ENCODE measurements at regions not wholly inside any gene's neighbourhood (a gene's known extent, or its start where the extent isn't known, plus 50 kb on each side); places are given as distances from the start of the nearest gene placed in this dataset.

DNA sequence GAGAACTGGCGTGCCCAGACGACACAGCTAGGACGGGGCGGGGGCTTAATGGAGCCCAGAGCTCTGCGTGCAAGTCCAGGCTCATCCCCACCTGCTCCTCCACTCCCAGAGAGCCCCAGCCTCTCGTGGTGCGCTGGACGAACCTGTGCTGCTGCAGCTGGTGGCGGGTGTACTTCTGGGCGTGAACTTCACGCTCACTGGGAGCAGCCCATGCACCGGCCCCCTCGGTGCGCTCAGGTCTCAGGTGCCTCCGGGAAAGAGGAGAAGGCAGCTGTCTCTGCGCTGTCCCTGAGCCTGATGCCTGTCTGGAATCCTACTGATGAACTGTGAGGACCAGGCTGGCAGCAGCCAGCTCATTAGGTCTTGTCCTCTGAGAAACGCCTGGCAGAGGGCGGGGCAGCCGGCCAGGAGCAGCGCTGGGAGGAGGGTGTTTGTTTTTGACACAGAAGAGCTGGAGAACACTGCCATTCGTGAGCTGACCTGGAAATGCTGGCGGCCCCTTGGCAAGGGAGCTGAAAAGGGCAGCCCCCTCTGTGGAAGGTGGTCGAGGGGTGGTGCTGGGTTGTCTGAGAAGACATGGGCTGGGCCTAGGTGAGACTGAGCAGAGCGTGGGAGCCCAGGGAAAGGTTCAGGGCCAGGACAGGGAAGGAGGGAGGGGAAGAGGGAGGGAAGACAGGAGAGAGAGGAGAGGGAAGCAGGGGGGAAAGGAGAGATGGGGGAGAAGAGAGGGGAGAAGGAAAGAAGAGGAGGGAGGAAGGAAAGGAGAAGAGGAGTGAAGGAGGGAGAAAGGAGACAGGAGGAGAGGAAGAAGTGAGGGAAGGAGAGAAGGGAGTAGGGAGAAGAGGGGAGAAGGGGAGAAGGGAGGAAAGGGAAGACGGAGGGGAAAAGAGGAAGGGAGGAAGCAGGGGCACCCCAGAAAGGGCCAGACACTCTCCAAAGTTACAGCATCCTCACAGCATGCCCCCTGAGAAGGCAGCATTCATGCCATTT, 53.5 kb upstream of the TNS3 start:
- TF ChIP-seq, protein P1, sequence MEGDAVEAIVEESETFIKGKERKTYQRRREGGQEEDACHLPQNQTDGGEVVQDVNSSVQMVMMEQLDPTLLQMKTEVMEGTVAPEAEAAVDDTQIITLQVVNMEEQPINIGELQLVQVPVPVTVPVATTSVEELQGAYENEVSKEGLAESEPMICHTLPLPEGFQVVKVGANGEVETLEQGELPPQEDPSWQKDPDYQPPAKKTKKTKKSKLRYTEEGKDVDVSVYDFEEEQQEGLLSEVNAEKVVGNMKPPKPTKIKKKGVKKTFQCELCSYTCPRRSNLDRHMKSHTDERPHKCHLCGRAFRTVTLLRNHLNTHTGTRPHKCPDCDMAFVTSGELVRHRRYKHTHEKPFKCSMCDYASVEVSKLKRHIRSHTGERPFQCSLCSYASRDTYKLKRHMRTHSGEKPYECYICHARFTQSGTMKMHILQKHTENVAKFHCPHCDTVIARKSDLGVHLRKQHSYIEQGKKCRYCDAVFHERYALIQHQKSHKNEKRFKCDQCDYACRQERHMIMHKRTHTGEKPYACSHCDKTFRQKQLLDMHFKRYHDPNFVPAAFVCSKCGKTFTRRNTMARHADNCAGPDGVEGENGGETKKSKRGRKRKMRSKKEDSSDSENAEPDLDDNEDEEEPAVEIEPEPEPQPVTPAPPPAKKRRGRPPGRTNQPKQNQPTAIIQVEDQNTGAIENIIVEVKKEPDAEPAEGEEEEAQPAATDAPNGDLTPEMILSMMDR (IDR thresholded peaks at IDR 0.05; ENCODE audit: insufficient read depth, low read length) = no peak
- no peak for TF ChIP-seq POLR2AphosphoS5 (IDR thresholded peaks at IDR 0.05; ENCODE audit: low read depth)
- TF ChIP-seq, protein P2, sequence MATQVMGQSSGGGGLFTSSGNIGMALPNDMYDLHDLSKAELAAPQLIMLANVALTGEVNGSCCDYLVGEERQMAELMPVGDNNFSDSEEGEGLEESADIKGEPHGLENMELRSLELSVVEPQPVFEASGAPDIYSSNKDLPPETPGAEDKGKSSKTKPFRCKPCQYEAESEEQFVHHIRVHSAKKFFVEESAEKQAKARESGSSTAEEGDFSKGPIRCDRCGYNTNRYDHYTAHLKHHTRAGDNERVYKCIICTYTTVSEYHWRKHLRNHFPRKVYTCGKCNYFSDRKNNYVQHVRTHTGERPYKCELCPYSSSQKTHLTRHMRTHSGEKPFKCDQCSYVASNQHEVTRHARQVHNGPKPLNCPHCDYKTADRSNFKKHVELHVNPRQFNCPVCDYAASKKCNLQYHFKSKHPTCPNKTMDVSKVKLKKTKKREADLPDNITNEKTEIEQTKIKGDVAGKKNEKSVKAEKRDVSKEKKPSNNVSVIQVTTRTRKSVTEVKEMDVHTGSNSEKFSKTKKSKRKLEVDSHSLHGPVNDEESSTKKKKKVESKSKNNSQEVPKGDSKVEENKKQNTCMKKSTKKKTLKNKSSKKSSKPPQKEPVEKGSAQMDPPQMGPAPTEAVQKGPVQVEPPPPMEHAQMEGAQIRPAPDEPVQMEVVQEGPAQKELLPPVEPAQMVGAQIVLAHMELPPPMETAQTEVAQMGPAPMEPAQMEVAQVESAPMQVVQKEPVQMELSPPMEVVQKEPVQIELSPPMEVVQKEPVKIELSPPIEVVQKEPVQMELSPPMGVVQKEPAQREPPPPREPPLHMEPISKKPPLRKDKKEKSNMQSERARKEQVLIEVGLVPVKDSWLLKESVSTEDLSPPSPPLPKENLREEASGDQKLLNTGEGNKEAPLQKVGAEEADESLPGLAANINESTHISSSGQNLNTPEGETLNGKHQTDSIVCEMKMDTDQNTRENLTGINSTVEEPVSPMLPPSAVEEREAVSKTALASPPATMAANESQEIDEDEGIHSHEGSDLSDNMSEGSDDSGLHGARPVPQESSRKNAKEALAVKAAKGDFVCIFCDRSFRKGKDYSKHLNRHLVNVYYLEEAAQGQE (IDR thresholded peaks at IDR 0.05; ENCODE audit: insufficient replicate concordance, low read depth) = no peak
- no peak for TF ChIP-seq GABPA (IDR thresholded peaks at IDR 0.05; ENCODE audit: low read depth)

Measured in HL-60 (cell line).